ENCODE measurements at regions not wholly inside any gene's neighbourhood (a gene's known extent, or its start where the extent isn't known, plus 50 kb on each side); places are given as distances from the start of the nearest gene placed in this dataset.

DNA sequence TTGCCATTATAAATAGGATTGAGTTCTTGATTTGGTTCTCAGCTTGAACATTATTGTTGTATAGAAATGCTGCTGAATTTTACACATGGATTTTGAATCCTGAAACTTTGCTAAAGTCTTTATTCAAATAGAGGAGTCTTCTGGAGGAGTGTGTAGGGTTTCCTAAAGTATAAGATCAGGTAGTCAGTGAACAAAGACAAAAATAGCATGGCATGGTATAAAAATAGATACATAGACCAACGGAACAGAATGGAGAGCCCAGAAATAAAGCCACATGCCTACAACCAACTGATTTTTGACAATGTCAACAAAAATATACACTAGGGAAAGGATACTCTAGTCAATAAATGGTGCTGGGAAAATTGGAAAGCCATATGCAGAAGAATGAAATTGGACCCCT, 740.1 kb downstream of the QKI start:
- DNase-seq (ENCODE audit: low spot score) = no peak

DNA sequence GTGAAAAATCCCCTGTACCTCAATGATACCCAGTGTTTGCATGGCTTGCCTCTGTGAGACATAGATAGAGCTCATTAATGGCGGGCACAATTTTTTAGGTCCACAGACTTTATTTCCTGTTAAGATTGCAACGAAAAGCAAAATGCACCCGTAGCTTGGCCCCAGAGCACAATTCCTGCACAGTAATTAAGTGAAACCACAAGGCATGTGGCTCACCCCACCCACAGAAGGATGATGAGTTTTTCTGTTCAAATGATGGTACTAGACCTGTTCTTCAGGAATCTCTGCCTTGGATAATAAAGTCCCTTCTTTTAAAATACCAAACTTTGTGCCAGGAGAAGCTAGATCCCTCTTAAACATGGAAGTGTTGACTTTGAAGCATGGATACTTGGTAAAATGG, 738.1 kb downstream of the QKI start:
- DNase-seq (ENCODE audit: low spot score) = no peak

DNA sequence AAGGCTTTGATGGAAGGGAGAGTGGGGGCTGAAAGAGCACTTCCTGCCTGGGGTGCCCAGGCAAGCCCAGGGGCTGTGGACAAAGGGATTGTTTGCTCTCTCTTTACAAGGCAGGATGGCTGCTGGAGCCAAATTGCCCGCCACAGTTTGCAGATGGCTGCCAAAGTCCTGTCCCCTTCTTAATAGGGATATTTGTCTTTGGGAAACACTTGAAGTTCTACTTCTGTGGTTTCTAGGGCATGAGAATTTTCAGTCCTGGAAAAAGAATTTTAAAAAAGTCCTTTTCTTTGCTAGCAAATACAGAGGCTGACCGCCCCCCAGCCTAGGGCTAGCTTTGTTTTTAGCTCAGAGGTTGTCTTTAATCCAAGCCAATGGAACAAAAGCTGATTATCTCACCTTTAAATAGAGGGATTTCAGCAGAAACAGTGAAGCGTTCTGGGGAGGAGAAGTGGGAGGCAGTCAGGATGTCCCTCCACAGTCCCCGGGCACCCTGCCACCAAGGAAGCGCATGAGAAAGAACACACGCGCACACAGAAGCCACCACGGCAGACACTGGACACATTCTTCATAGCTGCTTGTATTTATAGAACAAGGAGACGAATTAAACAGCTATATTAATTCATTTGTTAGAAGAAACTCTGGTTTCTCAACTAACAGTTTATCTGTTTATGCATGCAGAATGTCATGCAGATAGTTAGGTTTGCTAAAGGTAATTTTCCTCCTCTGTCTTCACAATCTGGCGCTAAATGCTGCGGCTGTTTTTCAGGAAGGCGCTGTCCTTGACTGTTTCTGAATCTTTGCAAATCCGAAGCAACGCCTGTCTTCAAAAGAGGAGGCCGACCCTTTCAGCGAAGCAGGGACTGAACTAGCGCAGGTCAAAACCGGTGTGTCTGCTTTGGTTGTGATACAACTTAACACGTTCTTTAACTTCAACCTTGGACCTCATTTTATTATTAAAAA, 736.9 kb downstream of the QKI start:
- DNase-seq (ENCODE audit: low spot score) = no peak

DNA sequence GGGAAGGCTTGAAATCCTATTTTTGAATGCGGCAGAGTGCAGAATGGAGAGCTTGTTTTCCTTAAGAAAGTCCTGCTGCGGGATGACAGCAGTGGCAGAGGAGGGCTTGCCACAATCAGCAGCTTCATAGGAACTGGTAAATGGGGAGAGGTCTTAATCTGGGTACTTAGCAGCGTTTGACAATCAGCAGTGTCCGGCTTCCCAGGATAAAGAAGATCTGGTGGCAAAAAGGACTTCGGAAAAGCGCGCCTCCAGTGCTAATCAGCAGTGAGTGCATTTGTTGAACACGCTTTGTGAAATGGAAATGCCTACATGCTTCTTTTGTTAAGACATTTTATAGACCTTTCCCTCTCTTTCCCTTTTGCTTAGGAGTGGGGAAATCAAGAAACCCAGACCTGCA, 735.7 kb downstream of the QKI start:
- DNase-seq (ENCODE audit: low spot score) = no peak

DNA sequence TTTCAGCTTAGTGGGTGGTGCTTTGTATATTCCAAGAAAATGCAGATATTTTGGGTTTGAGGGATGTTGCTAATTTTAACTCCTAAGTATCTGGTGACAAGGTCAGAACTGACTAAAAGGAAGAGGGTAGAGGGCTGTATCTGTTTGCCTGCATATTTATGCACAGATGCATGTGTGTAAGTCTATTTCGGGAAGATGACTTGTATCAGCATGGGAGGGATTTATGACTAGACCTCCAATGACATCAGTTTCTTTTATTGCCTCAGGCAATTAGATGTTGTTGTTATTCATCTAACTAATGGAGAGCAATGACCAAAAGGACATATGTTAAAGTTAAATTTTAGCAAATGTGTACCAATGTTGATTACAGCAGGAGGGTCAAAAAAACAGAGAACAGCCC, 734.3 kb downstream of the QKI start:
- no peak for DNase-seq (ENCODE audit: low spot score)

DNA sequence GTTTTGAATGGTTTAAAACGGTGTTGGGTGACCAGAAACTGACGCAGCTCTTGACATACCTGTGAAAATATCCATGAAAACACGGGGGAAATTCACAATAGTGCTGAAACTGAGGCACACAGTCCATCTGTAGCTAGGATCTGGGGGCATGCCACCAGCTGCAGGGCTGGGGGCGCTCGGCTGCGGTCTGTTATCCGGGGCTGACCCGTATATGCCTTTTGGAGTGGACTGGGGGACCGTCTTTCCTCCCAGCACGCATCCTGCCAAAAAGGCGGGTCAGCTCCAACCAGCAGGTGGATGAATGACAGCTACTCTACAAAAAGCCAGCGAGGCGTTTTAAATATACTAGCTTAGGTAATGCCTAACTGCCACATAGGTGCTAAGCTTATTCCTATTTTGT, 729.8 kb downstream of the QKI start:
- no peak for DNase-seq (ENCODE audit: low spot score)

DNA sequence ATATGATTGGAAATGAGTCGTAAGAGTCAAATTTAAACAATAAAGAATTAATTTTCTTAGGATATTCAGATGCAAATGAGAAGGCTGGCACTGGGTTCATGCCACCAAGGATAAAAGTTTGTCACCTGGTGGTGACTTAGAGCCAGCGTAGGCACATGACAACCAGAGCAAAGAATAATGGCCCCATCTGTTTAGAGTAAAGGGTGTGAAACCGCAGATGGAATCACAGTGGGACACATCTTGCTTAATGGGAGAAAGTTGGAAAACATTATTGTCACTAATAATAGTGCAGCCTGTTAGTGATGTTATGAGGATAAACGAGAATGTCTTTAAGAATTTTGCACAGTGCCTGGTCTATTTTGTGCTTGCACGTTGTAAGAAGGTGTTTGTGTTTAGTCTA, 727.8 kb downstream of the QKI start:
- no peak for DNase-seq (ENCODE audit: low spot score)

DNA sequence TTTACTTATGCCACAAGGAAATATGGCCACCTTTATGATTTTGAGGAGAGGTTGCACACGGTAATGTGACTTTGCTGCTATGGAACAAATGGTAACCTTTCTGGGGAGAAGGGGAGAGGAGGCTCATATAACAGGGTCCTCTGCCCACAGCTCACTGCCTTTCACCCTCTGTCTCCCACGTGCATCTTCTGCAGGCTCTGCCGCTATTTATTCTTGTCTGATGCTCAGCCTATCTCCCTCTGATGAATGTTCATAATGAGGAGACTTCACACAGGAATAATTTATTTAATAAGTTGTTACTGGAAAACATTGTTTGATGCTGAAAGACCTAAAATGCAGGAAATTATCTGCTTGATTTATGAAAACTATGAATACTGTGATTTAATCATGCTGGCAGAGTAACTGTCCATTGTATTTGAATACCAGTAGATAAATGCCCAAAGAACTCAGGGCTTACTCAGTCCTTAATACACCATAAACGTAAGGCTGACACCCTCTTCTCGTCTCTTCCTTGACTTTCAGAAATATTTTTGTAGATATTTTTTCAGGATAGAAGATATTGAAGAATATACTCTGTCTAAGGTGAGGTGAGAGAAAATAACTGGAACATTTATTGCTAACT, 721.1 kb downstream of the QKI start:
- DNase-seq (ENCODE audit: low spot score) = no peak

DNA sequence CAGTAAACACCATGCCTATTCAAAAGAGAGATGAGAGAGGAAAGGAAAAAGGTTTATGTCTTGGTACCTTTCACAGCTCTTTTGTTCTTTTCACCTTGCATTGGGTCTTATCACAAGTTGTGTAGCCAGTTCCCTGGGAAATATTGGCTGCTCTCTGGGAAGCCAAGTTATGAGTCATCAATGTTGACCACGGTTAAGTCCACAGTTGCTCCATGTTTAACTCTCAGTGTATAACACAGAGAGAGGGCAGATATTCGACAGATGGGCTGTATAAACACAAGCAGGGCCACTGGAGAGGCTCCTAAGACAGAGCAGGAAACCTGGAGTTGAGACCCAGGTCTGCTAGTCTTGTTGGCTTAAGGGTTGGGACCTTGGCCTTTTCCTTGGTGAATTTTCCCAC, 718.6 kb downstream of the QKI start:
- DNase-seq (ENCODE audit: low spot score) = no peak

DNA sequence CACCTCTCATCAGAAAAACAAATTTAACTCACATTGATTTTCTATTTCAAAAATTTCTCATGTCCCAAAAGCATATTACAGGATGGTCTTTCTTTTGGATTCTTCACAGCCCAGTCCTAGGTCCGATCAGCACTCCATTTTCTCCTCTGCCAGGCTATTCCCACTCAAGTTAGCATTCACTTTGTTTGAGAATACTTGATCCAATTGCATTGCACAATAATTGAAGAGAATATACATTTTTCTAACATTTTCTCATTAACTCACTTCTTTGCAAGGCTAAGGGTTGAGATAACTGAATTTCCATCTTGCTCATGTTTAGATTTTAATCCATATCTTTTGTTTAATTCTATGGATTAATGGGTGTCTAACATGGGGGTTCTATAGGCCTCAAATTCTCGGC, 716.1 kb downstream of the QKI start:
- no peak for DNase-seq (ENCODE audit: low spot score)

DNA sequence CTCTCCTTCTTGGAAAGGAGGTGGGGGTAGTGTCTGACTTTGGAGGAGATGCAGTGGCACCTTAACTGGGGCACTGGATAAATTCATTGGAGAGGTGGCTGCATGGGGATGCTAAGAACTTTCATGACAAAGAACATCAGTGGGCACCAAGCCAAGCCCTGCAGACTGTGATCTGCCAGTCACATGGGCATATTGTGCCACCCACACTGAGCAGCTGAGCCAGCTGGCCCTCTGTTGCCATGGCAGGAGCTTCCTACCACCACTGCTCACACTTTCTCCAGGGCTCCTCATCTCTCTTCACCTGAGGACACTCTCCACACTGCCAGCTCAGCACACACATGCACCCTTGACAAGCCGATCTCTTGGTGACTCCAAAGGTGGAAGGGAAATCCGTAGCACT, 715.6 kb downstream of the QKI start:
- no peak for DNase-seq (ENCODE audit: low spot score)

DNA sequence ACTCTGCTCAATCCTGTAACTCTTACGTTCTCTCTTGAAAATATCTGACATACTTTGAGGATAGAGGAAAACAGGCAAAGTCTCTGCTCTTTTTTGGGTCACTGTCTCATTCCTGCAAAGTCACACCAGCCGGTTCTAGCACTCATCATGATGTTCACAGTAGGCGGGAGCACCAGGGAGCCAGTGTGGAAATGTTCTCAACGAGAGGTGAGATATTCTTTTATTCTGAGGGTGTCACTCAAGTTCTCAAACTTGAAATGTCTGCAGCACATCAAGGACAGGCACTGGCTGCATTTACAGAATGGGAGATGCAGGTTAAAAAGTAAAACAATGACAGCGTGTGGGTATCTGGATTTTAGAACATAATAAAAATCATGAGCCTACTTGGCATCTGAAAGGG, 714.7 kb downstream of the QKI start:
- no peak for DNase-seq (ENCODE audit: low spot score)

DNA sequence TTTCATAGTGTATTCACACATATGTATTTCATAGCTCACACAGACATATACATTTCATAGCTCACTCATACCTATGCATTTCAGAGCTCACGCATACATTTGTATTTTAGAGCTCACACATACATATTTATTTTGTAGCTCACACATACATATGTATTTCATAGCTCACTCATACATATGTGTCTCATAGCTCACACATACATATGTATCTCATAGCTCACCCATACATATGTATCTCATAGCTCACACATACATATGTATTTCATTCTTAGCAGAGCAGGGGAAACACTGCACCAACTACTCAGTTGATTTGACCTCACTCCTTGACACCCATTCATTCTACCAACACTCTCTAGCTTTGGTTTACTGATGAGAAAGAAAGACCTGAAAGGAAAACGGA, 713.6 kb downstream of the QKI start:
- DNase-seq (ENCODE audit: low spot score) = no peak

DNA sequence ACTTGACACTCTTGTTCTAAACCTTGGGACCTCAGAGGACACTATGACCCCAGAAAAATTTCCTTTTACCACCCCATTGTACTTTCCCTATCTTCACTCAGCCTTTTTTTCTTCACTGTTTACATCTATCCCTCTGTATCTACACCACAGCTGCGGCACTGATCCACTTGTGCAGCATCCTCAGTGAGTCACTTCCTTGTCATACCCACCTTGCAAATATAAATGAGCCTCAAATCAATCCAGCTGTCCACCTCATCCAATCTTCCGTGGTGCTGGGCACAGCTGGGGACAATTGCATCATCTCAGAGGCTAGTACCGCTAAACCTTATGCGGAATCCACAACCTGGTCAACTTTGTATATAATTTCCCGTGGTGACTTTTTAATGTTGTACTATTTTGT, 710.5 kb downstream of the QKI start:
- DNase-seq (ENCODE audit: low spot score) = no peak

DNA sequence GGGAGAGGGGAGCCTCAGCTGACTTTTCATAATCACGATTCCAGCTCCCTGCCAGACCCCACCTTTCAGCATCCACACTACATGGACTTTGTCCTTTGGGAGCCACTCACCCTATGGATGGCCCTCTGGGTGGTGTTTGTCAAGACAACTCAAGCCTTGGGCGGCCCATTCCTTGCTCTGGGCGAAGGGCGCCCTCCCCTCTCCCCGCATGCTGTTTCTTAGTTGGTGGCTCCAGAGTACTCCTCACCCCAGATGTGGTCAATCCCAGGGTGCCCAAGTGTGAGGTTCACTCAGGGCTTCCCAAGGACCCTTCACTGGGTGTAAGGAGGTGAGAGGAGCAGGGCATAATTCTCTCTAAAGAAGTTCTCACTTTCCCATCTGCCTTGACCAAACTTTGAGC, 710.0 kb downstream of the QKI start:
- no peak for DNase-seq (ENCODE audit: low spot score)

DNA sequence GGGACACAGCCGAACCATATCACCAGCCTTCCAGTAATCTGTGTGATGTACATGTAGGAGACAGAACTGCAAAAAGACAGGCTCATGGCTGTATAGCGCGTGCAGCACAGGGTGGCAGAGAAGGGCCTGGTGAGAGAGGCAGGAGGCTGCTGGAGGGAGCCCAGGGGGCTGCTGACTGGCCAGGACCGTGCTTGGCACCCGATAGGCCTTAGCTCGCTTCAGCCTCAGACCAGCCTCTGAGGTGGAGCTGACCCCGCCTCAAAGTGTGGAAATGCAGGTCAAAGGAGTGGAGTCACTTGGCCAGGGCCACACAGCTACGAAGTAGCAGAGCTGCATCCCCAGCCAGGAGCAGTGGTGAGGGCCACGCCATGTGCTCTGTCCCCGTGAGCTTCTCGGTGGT, 707.6 kb downstream of the QKI start:
- DNase-seq (ENCODE audit: low spot score) = no peak

DNA sequence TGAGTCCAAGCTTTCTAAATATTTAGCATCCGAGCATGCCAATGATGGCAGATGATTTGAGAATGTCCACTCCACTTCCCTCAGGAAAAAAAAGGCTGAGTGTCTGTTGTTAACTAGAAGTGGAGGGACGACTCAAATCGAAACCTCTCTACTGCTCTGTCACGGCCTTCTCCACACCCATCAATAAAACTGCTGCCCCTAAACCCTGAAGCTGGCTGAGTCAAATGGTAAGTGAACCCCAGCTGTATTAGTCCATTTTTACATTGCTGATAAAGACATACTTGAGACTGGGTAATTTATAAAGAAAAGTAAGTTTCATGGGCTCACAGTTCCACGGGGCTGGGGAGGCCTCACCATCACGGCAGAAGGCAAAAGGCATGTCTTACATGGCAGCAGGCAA, 707.0 kb downstream of the QKI start:
- no peak for DNase-seq (ENCODE audit: low spot score)

DNA sequence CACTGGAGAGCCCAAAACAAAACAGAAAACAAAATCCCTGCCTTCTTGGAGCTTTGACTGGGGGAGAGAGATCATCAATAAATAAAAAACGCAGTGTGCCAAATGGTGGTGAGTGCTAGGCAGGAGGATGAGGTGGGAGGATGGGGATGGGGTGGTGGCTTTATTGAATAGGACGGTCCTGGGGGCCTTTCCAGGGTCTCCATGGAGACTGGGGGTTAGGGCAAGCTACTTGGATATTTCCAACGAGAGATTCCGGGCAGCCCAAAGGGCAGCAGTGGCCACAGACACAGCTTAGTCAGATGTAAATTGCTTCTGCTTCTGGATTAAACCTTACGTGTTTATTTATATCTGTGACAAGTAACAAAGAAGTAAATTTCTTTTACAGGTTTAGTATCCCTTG, 700.1 kb downstream of the QKI start:
- DNase-seq (ENCODE audit: low spot score) = no peak

DNA sequence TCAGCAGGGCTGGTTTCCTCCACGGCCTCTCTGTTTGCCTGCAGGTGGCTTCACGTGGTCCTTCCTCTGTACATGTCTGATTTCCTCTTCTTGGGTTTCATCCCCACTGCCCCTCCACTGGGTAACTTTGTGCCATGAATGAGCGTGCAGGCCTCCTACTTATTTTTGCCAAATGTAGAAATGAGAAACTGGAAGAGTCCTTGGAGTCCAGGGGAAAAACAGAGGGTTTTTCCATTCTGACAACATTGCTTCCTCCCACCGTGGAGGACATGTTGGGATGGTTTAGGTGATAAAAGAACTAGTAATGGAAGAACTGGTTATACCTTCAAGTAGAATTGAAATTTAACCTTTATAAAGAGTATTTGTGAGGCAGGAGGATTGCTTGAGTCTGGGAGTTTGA, 699.5 kb downstream of the QKI start:
- DNase-seq (ENCODE audit: low spot score) = no peak

DNA sequence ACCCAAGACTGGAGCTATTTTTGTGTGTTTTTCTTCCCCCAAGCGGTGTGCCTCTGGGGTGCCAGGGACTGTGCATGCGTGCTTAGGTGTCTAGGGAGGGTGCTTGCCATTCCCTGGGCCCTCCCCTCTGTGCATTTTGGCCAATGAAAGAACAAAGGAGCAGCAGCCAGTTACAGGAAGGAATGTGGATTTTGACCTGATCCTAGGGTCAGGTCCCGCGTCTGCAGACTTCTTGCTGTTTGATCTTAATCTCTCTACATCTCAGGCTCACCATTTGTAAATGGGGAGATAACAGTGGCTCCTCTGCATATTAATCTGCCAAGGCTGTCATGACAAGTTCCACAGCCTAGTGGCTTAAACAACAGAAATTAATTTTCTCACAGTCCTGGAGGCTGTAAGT, 699.1 kb downstream of the QKI start:
- DNase-seq (ENCODE audit: low spot score) = no peak

DNA sequence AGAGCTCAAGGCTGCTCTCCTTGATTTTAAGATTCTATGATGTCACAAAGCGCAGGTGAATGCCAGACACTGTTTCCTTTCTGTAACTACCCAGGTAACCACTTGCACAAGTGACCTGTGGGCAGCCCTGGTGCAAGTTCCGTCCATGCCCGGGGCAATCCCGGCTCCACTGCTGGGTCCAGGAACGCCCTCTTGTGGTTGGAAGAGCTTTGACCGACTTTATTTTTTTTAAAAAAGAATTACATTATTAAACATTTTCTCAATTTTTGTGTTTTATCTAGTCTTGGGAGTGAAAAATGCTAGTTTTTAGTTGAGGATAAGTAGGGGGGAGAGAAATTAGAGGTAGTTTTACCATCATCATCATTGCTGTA, 695.2 kb downstream of the QKI start:
- DNase-seq (ENCODE audit: low spot score) = no peak

DNA sequence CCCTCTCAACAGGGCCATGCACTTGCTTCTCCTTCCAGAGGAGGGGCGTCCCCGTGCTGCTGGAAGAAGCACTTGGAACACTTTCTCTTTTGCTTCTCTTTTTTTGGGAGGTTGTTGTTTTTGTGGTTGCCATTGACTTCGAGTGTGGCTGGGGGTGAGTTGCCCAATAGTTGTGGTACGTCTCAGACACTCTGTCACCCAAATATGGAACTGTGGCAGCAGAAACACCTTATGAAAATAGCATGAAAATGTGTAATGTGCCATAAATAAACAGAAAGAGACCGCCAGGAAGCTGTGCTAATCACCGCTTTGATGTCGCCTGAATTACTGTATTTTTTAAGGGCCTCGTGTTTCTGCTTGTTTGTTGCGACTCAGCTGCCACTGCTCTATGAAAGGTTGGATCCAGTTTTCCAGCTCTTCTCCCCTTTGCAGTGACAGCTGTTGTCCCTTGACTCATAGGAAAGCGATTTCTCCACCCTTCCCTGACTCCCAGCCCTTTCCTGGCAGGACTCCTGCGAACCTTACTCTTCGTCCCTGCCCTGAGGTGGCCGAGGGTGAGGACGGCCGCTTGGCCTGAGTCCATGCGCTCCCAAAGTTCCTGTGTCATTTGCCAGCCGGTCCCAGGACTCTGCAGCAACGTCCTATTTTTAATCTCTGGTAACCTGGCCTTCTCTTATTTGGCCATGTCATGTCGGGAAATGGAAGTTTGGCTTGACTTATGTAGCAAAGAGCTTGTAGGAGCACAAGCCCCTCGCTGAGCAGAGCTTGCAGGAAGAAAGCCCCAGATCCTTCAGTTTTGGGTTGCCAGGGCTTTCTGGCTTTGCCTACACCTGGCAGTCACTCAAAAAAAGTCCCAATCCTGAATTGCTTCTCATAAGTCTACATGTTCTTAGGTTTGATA, 694.6 kb downstream of the QKI start:
- DNase-seq (ENCODE audit: low spot score) = peak; percentile 54

DNA sequence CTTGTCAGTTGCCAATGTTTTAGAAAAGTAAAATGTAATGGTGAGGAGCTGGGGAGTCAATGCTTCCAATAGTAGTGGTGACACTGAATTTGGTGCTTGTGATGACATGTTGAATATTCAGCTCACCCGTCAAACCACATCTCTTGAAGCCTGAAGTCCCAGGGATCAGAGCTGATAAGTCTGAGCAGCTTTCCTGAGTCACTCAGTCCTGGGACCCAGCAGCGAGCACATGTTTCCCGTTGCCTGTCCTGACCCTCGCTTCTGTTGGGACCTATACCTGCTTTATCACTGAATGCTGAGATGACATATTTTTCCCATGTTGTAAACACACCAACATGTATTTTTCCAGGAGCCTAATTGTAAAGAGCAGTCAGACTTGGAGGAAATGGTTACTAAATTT, 693.6 kb downstream of the QKI start:
- no peak for DNase-seq (ENCODE audit: low spot score)

Data from ureter (tissue), 1 donor.